ENCODE measurements at regions not wholly inside any gene's neighbourhood (a gene's known extent, or its start where the extent isn't known, plus 50 kb on each side); places are given as distances from the start of the nearest gene placed in this dataset.

GRCh38 chr11:70605846-70606245 is 207.5 kb downstream of the CTTN start:
- Histone ChIP-seq H3K27me3 (ENCODE audit: control insufficient read depth in 4 of 4, insufficient read depth in 4 of 4, low read length in 3 of 4) (no peaks in the 10 kb centered on the region), H3K9me3 (ENCODE audit: control insufficient read depth in 4 of 4, low read length in 3 of 4) (no peaks in the 10 kb centered on the region), H3K9ac (ENCODE audit: low read depth in 1 of 2, low read length in 2 of 2) (no peak overlapping the region), H3K27ac (ENCODE audit: low read depth in 1 of 2, low read length in 2 of 2) (no peak overlapping the region), H3K4me3 (ENCODE audit: low read depth in 1 of 3, low read length in 3 of 3) (no peak overlapping the region), H3K36me3 (ENCODE audit: control insufficient read depth in 4 of 4, insufficient read depth in 3 of 4, low read depth in 1 of 4, low read length in 3 of 4) (no peaks in the 10 kb centered on the region), H3K4me1 (ENCODE audit: control insufficient read depth in 4 of 4, insufficient read depth in 4 of 4, low read length in 3 of 4) (no peaks in the 10 kb centered on the region)
- WGBS, result 81% methylated on average over 5 of the region's 5 CpGs
- DNase-seq (ENCODE audit: low spot score), result no peak
- TF ChIP-seq GABPA (IDR thresholded peaks at IDR 0.05 in 1 of 2, conservative IDR thresholded peaks at IDR 0.05 in 1 of 2) (no peak), ATF3 (IDR thresholded peaks at IDR 0.05) (no peak), SP1 (IDR thresholded peaks at IDR 0.05) (no peak), TAF1 (conservative IDR thresholded peaks at IDR 0.05) (no peak), HNF4A (conservative IDR thresholded peaks at IDR 0.05) (no peak), RXRA (IDR thresholded peaks at IDR 0.05) (no peak), HNF4G (IDR thresholded peaks at IDR 0.05) (no peak), YY1 (IDR thresholded peaks at IDR 0.05) (no peak), RAD21 (IDR thresholded peaks at IDR 0.05) (no peak), NR2F2 (IDR thresholded peaks at IDR 0.05) (no peak), ZBTB33 (IDR thresholded peaks at IDR 0.05) (no peak)
- TF ChIP-seq, protein P1, sequence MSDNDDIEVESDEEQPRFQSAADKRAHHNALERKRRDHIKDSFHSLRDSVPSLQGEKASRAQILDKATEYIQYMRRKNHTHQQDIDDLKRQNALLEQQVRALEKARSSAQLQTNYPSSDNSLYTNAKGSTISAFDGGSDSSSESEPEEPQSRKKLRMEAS (IDR thresholded peaks at IDR 0.05), result no peak
- TF ChIP-seq, protein P2, sequence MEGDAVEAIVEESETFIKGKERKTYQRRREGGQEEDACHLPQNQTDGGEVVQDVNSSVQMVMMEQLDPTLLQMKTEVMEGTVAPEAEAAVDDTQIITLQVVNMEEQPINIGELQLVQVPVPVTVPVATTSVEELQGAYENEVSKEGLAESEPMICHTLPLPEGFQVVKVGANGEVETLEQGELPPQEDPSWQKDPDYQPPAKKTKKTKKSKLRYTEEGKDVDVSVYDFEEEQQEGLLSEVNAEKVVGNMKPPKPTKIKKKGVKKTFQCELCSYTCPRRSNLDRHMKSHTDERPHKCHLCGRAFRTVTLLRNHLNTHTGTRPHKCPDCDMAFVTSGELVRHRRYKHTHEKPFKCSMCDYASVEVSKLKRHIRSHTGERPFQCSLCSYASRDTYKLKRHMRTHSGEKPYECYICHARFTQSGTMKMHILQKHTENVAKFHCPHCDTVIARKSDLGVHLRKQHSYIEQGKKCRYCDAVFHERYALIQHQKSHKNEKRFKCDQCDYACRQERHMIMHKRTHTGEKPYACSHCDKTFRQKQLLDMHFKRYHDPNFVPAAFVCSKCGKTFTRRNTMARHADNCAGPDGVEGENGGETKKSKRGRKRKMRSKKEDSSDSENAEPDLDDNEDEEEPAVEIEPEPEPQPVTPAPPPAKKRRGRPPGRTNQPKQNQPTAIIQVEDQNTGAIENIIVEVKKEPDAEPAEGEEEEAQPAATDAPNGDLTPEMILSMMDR (IDR thresholded peaks at IDR 0.05; ENCODE audit: low read depth, low read length, missing input control), result no peak

DNA sequence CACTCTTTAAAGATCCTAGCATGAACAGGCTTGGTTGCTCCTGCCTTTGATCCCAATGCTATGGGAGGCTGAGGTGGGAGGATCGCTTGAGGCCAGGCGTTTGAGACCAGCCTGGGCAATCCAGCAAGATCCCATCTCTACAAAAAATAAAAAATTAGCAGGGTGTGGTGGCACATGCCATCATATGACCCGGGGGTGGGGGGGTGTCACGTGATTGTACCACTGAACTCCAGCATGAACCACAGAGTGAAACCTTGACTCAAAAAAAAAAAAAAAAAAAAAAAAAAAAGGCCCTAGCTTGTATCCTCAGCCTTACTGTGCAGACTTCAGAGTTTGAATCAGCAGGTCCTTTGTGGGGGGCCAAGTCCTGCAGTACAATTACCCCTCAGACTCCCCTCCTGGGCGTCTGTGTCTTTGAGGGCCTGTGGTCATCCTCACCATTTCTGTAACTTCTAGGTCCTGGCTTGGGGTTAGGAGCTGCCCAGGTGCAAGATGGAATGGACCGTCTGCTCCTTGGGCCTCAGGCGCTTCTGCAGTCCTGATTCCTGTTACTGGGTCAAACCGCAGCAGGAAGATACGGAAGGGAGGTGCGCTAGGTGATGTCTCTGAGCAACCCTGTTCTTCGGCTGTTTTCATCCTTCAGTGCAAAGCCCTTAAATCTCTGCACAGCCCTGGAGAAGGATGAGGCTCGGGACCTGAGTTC is 208.1 kb downstream of the CTTN start:
- no peaks in the 10 kb centered on the region for H3K36me3 ChIP-seq (ENCODE audit: control insufficient read depth in 4 of 4, insufficient read depth in 3 of 4, low read depth in 1 of 4, low read length in 3 of 4)
- no peak overlapping the region for H3K9ac ChIP-seq (ENCODE audit: low read depth in 1 of 2, low read length in 2 of 2)
- TF ChIP-seq HNF4A (conservative IDR thresholded peaks at IDR 0.05), result no peak
- TF ChIP-seq JUND (IDR thresholded peaks at IDR 0.05), result no peak
- TF ChIP-seq ZBTB33 (IDR thresholded peaks at IDR 0.05), result no peak
- TF ChIP-seq RAD21 (IDR thresholded peaks at IDR 0.05), result no peak
- H3K9me3 ChIP-seq (ENCODE audit: control insufficient read depth in 4 of 4, low read length in 3 of 4), result no peaks in the 10 kb centered on the region
- H3K27me3 ChIP-seq (ENCODE audit: control insufficient read depth in 4 of 4, insufficient read depth in 4 of 4, low read length in 3 of 4), result no peaks in the 10 kb centered on the region
- 93% methylated on average over 12 of the region's 12 CpGs for WGBS
- no peaks in the 10 kb centered on the region for H3K4me1 ChIP-seq (ENCODE audit: control insufficient read depth in 4 of 4, insufficient read depth in 4 of 4, low read length in 3 of 4)
- no peak overlapping the region for H3K27ac ChIP-seq (ENCODE audit: low read depth in 1 of 2, low read length in 2 of 2)
- no peak overlapping the region for H3K4me3 ChIP-seq (ENCODE audit: low read depth in 1 of 3, low read length in 3 of 3)
- DNase-seq (ENCODE audit: low spot score), result no peak

Measured in liver (tissue), 8 donors.